ENCODE measurements at regions not wholly inside any gene's neighbourhood (a gene's known extent, or its start where the extent isn't known, plus 50 kb on each side); places are given as distances from the start of the nearest gene placed in this dataset.

GRCh38 chr12:98431089-98431488 is 84.3 kb upstream of the TMPO start:
- no peak for DNase-seq (ENCODE audit: low spot score)

DNA sequence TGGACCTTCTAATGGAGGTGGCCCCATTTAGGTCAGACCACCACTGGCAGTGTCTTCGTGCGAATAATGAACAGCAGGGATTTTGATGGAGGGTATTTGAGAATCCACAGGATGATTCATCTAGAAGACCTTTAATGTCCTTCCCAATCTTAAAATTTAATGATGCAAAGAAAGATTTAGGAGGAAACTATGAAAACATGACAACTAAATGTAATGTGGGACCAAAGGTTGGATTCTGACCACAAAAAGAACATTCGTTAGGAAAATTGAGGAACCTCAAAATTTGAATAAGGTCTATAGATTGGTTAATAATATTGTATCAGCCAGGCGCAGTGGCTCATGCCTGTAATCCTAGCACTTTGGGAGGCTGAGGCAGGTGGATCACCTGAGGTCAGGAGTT is 78.2 kb upstream of the TMPO start:
- no peak for DNase-seq (ENCODE audit: low spot score)

GRCh38 chr12:98437806-98438595 is 77.4 kb upstream of the TMPO start:
- DNase-seq (ENCODE audit: low spot score) = no peak

GRCh38 chr12:98438656-98439230 is 76.6 kb upstream of the TMPO start:
- DNase-seq (ENCODE audit: low spot score) = no peak

DNA sequence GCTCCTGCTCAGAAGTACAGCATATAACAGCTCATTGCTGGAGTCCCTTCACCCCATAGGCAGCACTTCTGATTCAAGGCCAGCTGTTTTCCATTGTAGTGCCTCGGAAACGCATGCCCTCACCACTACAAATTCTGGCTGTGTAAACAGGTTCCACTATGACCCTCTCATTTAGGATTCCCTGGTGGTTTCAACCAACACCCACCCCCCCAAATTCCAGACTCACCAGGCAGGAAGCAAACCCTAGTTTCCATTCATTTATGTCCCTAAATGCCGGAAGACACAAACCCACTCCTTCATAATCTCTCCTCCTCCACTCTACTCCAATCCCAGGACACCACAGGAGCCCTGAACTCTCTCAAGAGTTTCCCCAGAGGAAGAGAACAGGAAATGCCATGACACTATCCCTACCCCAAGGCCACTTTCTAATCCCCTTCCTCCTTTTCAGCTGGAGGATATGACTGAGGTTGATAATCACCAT is 75.9 kb upstream of the TMPO start:
- no peak for DNase-seq (ENCODE audit: low spot score)

GRCh38 chr12:98439981-98440581 is 75.3 kb upstream of the TMPO start:
- no peak for DNase-seq (ENCODE audit: low spot score)

GRCh38 chr12:98446060-98446459 is 69.3 kb upstream of the TMPO start:
- DNase-seq (ENCODE audit: low spot score) = no peak

- no peak for DNase-seq (ENCODE audit: low spot score)
These were observed 68.7 kb upstream of the TMPO start for GRCh38 chr12:98446682-98447081.

- no peak for DNase-seq (ENCODE audit: low spot score)
These were observed 65.8 kb upstream of the TMPO start for GRCh38 chr12:98449584-98449983.

- DNase-seq (ENCODE audit: low spot score) = no peak
These were observed 62.3 kb upstream of the TMPO start for GRCh38 chr12:98453070-98453469.

GRCh38 chr12:98453492-98453891 is 61.9 kb upstream of the TMPO start:
- no peak for DNase-seq (ENCODE audit: low spot score)

DNA sequence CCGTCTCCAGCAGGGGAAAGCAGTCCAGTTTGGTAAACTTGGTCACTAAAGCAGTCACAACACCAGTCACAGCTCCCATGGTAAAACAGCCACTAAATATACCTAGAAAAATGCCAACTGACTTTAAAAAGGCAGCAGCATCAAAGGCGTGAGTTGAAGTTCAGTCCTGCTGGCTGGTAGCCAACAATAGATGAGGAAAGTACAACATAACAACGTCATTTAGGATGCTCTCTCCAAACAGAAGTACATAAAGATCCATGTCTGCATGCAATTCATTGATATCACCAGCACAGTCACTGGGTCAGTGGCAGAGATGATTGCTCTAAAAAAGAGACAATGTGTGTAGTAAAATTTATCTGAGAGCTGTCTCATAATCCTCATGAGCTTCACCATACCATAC is 59.3 kb upstream of the TMPO start:
- DNase-seq (ENCODE audit: low spot score) = no peak

DNA sequence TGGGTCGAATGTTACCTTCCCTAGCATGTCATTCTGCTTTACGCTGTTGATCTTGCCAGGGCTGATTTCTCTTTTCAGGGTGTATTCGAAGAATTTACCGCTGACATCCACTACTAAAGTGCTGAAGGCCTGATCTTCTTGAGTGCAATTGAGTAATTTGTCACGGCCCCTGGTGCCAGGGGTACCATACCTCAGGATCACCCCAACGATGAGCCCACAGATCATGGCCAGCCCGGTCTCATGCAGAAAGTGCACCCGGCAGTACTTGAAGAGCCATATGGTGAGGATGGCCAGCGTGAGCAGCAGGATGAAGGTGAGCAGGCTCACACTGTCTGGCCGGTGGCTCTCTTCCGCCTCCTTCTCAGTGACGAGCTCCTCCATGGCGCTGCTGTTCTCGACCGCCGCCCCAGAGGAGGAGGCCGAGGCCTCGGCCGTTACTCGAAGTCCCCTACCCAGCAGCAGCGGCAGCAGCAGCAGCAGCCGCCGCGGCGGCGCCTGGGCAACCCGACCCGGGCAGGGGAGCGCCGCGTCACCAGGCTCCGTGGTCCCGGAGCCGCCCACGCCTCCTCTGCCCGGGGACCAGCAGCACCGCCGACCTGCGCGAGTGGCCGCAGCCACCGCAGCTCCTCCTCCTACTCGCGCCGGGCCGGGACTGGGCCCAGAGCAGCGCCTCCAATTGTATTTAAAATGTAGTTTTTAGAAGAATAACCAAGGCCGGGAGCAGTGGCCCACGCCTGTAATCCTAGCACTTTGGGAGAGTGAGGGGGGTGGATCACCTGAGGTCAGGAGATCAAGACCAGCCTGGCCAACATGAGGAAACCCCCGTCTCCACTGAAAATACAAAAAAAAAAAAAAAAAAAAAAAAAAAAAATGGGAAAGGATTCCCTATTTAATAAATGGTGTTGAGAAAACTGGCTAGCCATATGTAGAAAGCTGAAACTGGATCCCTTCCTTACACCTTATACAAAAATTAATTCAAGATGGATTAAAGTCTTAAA is 58.5 kb upstream of the TMPO start:
- DNase-seq (ENCODE audit: low spot score) = no peak

DNA sequence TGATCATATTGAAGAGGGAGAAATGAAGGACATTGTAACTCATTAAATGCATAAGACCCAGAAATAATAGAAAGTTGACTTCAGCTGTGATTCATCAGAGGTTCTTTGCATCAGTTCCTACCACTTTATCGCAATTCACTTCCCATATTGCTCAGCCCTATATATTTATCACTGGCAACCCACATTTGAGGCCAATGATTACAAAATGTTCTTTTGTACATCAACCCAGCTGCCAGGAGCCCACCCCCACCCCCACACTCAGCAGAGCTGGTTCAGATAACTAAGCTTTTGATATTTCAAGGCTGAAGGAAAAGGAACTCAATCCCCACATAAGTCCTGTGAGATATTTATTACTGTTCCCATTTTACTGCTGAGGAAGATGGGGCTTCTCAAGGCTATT is 51.2 kb upstream of the TMPO start:
- DNase-seq (ENCODE audit: low spot score) = no peak

GRCh38 chr12:98465505-98465904 is 49.9 kb upstream of the TMPO start:
- DNase-seq (ENCODE audit: low spot score) = no peak

All from CD4-positive, alpha-beta T cell treated with Interleukin-6 at 100 ng/mL for 8 hours (primary cell).